K562 (cell line): ENCODE measurements at regions not wholly inside any gene's neighbourhood (a gene's known extent, or its start where the extent isn't known, plus 50 kb on each side); places are given as distances from the start of the nearest gene placed in this dataset.

Source experiments
- ATAC-seq: fragments of 200-7000 bp; cut with Tn5 transposase; 3 replicates; pipeline ENCODE4 v1.9.1; 2020; ENCODE audit warnings: moderate library complexity
- BruUV-seq: library from RNA; stranded (reverse); fragments of 400-500 nt; replicated peaks from 2 replicates; lab custom pipeline; 2021; lab: Mats Ljungman, UMichigan
- CTCF ChIA-PET: fragments of 300-600 bp; formaldehyde crosslinking; extraction: SDS; loops from one replicate; lab custom pipeline; 2021; ENCODE audit warnings: low intra/inter-chr PET ratio; lab: Yijun Ruan, JAX
- POLR2A ChIA-PET: fragments of 300-600, 350-650 bp; sonication (Branson Sonifier 250); formaldehyde crosslinking; extraction: SDS; loops from one replicate; lab custom pipeline; 2021; ENCODE audit warnings: antibody characterized with exemption, inconsistent platforms; lab: Yijun Ruan, JAX
- DNase-seq, 4 experiments: peaks; one replicate each; pipeline versions ENCODE4 v3.0.0 to v3.0.0-alpha.2; 2011 to 2018; ENCODE audit warnings: low spot score in 3 of 4, mixed read lengths in 3 of 4; ENCODE audit errors: extremely low read depth in 1 of 4
- FAIRE-seq: peaks from 2 replicates; lab custom pipeline; 2011; peaks lifted over from hg19 to GRCh38; lab: Jason Lieb, UNC
- H2AFZ ChIP-seq: 2 replicates; pipeline ENCODE4 v1.6.0; 2011; ENCODE audit warnings: low read depth, low read length, control low read depth, inconsistent platforms
- H3K27ac ChIP-seq: fragments of 200-600 bp; 3 replicates; pipeline ENCODE4 v1.8.0; 2011; ENCODE audit warnings: low read depth, mild to moderate bottlenecking, control low read depth, inconsistent platforms, low read length, moderate library complexity, mixed read lengths; ENCODE audit errors: extremely low read depth
- H3K27me3 ChIP-seq, 2 experiments: fragments of 300-600 bp in 1 of 2; 2 replicates in 1 of 2; 3 replicates in 1 of 2; pipeline versions ENCODE4 v1.6.0 to v1.8.0; 2011; ENCODE audit warnings: inconsistent platforms in 2 of 2, low read length in 2 of 2, mild to moderate bottlenecking in 1 of 2, mixed read lengths in 1 of 2, moderate library complexity in 1 of 2; ENCODE audit not compliant: control insufficient read depth in 2 of 2, insufficient read depth in 2 of 2
- H3K36me3 ChIP-seq: fragments of 300-600 bp; 3 replicates; pipeline ENCODE4 v1.8.0; 2011; ENCODE audit warnings: mild to moderate bottlenecking, low read length, inconsistent platforms; ENCODE audit not compliant: control insufficient read depth, insufficient read depth
- H3K4me1 ChIP-seq, 2 experiments: fragments of 200-600 bp in 1 of 2; replicated peaks in 1 of 2; 2 replicates in 1 of 2; 3 replicates in 1 of 2; pipeline versions ENCODE4 v1.5.1 to v1.8.0; 2011; ENCODE audit warnings: inconsistent platforms in 2 of 2, low read length in 2 of 2, mild to moderate bottlenecking in 1 of 2, mixed read lengths in 1 of 2, moderate library complexity in 1 of 2; ENCODE audit not compliant: control insufficient read depth in 2 of 2, insufficient read depth in 2 of 2
- H3K4me2 ChIP-seq: 2 replicates; pipeline ENCODE4 v1.6.1; 2011; ENCODE audit warnings: low read length, control low read depth, inconsistent platforms, mixed read lengths; ENCODE audit not compliant: insufficient read depth
- H3K4me3 ChIP-seq: fragments of 200-600 bp; sonication (generic), shearing (Covaris generic); 2 replicates; pipeline ENCODE4 v1.5.1; 2016; ENCODE audit warnings: control low read depth, inconsistent platforms
- H3K79me2 ChIP-seq: fragments of 200-600 bp; 3 replicates; pipeline ENCODE4 v1.8.0; 2011; ENCODE audit warnings: low read length, inconsistent platforms; ENCODE audit not compliant: control insufficient read depth, insufficient read depth
- H3K9ac ChIP-seq, 2 experiments: 2 replicates each; pipeline versions ENCODE4 v1.6.0 to v1.6.1; 2011; ENCODE audit warnings: low read depth in 2 of 2, low read length in 2 of 2, control low read depth in 1 of 2, inconsistent platforms in 1 of 2, mild to moderate bottlenecking in 1 of 2, mixed read lengths in 1 of 2; ENCODE audit not compliant: insufficient read depth in 1 of 2
- H3K9me1 ChIP-seq: one replicate; pipeline ENCODE4 v1.6.0; 2011; ENCODE audit warnings: inconsistent platforms, mild to moderate bottlenecking, low read length, moderate library complexity; ENCODE audit not compliant: control insufficient read depth, insufficient read depth
- H3K9me3 ChIP-seq: replicated peaks from 2 replicates; pipeline ENCODE4 v1.5.1; 2011; ENCODE audit warnings: low read depth, low read length, inconsistent platforms; ENCODE audit not compliant: control insufficient read depth, insufficient read depth
- H4K20me1 ChIP-seq: replicated peaks from 2 replicates; pipeline ENCODE4 v1.6.1; 2011; ENCODE audit warnings: low read length, inconsistent platforms, mixed read lengths; ENCODE audit not compliant: control insufficient read depth, insufficient read depth
- ESRRB ChIP-seq: fragments of 250-450 bp; sonication (Bioruptor Pico); IDR thresholded peaks from 2 replicates; pipeline ENCODE4 v1.5.0; 2020; ENCODE audit warnings: mild to moderate bottlenecking, moderate library complexity, borderline replicate concordance
- KAT7 ChIP-seq: sonication (generic); formaldehyde crosslinking; IDR thresholded peaks from 2 replicates; pipeline ENCODE4 v1.8.0; 2022; ENCODE audit warnings: missing genetic modification reagents, mild to moderate bottlenecking, borderline replicate concordance
- MCM2 ChIP-seq: fragments of 450-650 bp; IDR thresholded peaks from 2 replicates; pipeline ENCODE4 v1.6.1; 2017; ENCODE audit warnings: low read depth, mild to moderate bottlenecking
- NR4A1 ChIP-seq, 2 experiments: fragments of 250-450 bp in 1 of 2; fragments of 450-650 bp in 1 of 2; sonication (Bioruptor Pico) in 1 of 2; IDR thresholded peaks; 2 replicates each; pipeline versions ENCODE4 v1.4.0 to v1.6.1; 2016 to 2020; ENCODE audit warnings: mild to moderate bottlenecking in 2 of 2, missing compliant biosample characterization in 1 of 2, missing genetic modification characterization in 1 of 2, moderate library complexity in 1 of 2
- PHF8 ChIP-seq: fragments of 200-600 bp; sonication (generic); IDR thresholded peaks from 2 replicates; pipeline ENCODE4 v1.6.1; 2012; ENCODE audit warnings: mixed run types, mild to moderate bottlenecking, inconsistent platforms, low read length, moderate library complexity, borderline replicate concordance
- RBM39 ChIP-seq: fragments of 200-400 bp; formaldehyde crosslinking; optimal IDR thresholded peaks from 2 replicates; pipeline ENCODE3; 2018; ENCODE audit warnings: low read depth, low read length
- TAF7 ChIP-seq: fragments of 450-650 bp; IDR thresholded peaks from 2 replicates; pipeline ENCODE4 v1.6.1; 2016; ENCODE audit warnings: missing genetic modification characterization, missing compliant biosample characterization
- WHSC1 ChIP-seq: IDR thresholded peaks from one replicate; pipeline ENCODE4 v1.6.1; 2012; ENCODE audit warnings: low read length, control low read depth, inconsistent platforms
- ZBTB8A ChIP-seq: fragments of 450-650 bp; IDR thresholded peaks from 2 replicates; pipeline ENCODE4 v1.6.1; 2018; ENCODE audit warnings: mild to moderate bottlenecking, moderate library complexity; ENCODE audit not compliant: partially characterized antibody
- ZNF79 ChIP-seq: fragments of 250-450 bp; sonication (Bioruptor Pico); IDR thresholded peaks from 2 replicates; pipeline ENCODE4 v1.4.0; 2020; ENCODE audit warnings: low read depth, mild to moderate bottlenecking, moderate library complexity
- WGBS: fragments of 100-300 bp; shearing (Covaris generic); methylation state at CpG from one replicate; pipeline ENCODE4 v1.1.6; 2016; ENCODE audit warnings: low coverage, mixed read lengths; ENCODE audit not compliant: insufficient coverage; ENCODE audit errors: missing lambda C conversion rate; 5-methylcytosine and 5-hydroxymethylcytosine counted together
- in situ Hi-C: fragments of 300-500 bp; cut with MboI; formaldehyde crosslinking; loops from 4 replicates; pipeline ENCODE4 v1.15.0; 2018; ENCODE audit warnings: inconsistent platforms, mixed read lengths
- intact Hi-C: fragments of 100-400 bp; cut with micrococcal nuclease; formaldehyde crosslinking; loops from 2 replicates; pipeline ENCODE4 v1.14.2; 2022
- TF ChIP-seq, protein P1 (sequence below): fragments of 250-450 bp; sonication (Bioruptor Pico); IDR thresholded peaks from 2 replicates; pipeline ENCODE4 v1.8.0; 2021; ENCODE audit warnings: borderline replicate concordance, mild to moderate bottlenecking, moderate library complexity; ENCODE audit not compliant: poor library complexity, severe bottlenecking
- TF ChIP-seq, protein P2 (sequence below): fragments of 450-650 bp; IDR thresholded peaks from one replicate; pipeline ENCODE4 v1.6.1; 2018; ENCODE audit warnings: mild to moderate bottlenecking, moderate library complexity; ENCODE audit not compliant: partially characterized antibody
- TF ChIP-seq, protein P3 (sequence below): sonication (generic); formaldehyde crosslinking; IDR thresholded peaks from 2 replicates; pipeline ENCODE4 v1.8.1; 2022; ENCODE audit warnings: missing genetic modification reagents

DNA sequence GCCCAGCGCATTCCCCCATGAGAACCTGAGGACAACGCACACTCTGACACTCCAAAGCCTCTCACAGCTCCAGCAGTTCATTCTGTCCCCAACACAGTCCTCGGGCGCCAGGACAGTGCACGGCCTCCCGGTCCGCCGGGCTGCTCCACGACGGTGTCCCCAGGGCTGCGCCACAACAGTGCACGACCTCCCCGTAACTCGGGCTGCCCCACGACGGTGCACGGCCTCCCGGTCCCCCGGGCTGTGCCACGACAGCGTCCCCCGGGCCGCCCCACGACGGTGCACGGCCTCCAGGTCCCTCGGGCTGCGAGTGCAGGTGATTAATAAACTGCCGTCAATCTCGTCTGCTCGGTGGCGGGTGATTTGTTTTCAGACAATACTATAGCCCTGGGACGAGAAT is 585.1 kb upstream of the FRG1 start:
- CTCF ChIA-PET: no interaction called here
- Histone ChIP-seq H3K4me1 (no peaks in the 10 kb centered on the region), H3K9me1 (no peaks in the 10 kb centered on the region), H4K20me1 (no peaks in the 10 kb centered on the region), H3K9me3 (no peaks in the 10 kb centered on the region), H3K79me2 (no peaks in the 10 kb centered on the region), H3K4me2 (no peak overlapping the region), H3K36me3 (no peaks in the 10 kb centered on the region), H3K9ac (no peak overlapping the region), H3K27me3 (no peaks in the 10 kb centered on the region), H3K27ac (no peak overlapping the region), H2AFZ (no peak overlapping the region), H3K4me3 (no peak overlapping the region)
- no TSS peak for BruUV-seq
- TF ChIP-seq ZNF79 (CRISPR knock-in tag) (no peak), MCM2 (no peak)
- TF ChIP-seq, protein P1, sequence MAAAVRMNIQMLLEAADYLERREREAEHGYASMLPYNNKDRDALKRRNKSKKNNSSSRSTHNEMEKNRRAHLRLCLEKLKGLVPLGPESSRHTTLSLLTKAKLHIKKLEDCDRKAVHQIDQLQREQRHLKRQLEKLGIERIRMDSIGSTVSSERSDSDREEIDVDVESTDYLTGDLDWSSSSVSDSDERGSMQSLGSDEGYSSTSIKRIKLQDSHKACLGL: no peak
- in situ Hi-C loops: no loop called here
- no peak for ATAC-seq
- DNase-seq: no peak
- FAIRE-seq: no peak
- intact Hi-C loops: no loop called here
- POLR2A ChIA-PET: no interaction called here
- WGBS: under 1% methylated on average over 27 of the region's 33 CpGs

DNA sequence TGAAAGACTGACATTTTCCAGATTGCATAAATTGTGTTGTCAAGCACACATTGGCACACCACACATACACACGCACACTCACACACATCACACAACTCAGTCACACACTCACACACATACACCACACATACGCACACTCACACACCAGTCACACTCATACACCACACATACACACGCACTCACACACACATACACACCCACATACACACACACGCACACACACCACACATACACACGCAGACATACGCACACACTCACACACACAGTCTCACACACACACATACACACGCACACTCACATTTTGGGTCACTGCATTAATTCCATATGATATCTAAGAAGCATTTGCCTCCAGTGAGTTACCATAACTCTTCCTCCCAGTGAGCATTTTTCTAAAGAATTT is 578.3 kb upstream of the FRG1 start:
- Histone ChIP-seq H3K36me3 (no peaks in the 10 kb centered on the region), H3K27me3 (no peaks in the 10 kb centered on the region), H3K9me3 (no peaks in the 10 kb centered on the region), H2AFZ (no peak overlapping the region), H3K27ac (no peak overlapping the region), H4K20me1 (no peaks in the 10 kb centered on the region), H3K4me2 (no peak overlapping the region), H3K9ac (no peak overlapping the region), H3K79me2 (no peaks in the 10 kb centered on the region), H3K4me3 (no peak overlapping the region), H3K9me1 (no peaks in the 10 kb centered on the region), H3K4me1 (no peaks in the 10 kb centered on the region)
- POLR2A ChIA-PET: no interaction called here
- BruUV-seq: no TSS peak
- CTCF ChIA-PET: no interaction called here
- 1% methylated on average over 7 of the region's 7 CpGs for WGBS
- ATAC-seq (no peak), FAIRE-seq (no peak), DNase-seq (no peak)
- in situ Hi-C loops: no loop called here
- intact Hi-C loops: no loop called here
- TF ChIP-seq PHF8 (no peak), ESRRB (CRISPR knock-in tag) (no peak), WHSC1 (no peak), KAT7 (CRISPR knock-in tag) (no peak), ZBTB8A (no peak), TAF7 (no peak), RBM39 (no peak), NR4A1 (CRISPR knock-in tag; IDR thresholded peaks at IDR 0.05) (no peak), NR4A1 (tag; IDR thresholded peaks at IDR 0.05) (no peak)
- TF ChIP-seq, protein P2, sequence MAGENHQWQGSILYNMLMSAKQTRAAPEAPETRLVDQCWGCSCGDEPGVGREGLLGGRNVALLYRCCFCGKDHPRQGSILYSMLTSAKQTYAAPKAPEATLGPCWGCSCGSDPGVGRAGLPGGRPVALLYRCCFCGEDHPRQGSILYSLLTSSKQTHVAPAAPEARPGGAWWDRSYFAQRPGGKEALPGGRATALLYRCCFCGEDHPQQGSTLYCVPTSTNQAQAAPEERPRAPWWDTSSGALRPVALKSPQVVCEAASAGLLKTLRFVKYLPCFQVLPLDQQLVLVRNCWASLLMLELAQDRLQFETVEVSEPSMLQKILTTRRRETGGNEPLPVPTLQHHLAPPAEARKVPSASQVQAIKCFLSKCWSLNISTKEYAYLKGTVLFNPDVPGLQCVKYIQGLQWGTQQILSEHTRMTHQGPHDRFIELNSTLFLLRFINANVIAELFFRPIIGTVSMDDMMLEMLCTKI: no peak
- TF ChIP-seq, protein P3, sequence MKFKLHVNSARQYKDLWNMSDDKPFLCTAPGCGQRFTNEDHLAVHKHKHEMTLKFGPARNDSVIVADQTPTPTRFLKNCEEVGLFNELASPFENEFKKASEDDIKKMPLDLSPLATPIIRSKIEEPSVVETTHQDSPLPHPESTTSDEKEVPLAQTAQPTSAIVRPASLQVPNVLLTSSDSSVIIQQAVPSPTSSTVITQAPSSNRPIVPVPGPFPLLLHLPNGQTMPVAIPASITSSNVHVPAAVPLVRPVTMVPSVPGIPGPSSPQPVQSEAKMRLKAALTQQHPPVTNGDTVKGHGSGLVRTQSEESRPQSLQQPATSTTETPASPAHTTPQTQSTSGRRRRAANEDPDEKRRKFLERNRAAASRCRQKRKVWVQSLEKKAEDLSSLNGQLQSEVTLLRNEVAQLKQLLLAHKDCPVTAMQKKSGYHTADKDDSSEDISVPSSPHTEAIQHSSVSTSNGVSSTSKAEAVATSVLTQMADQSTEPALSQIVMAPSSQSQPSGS (CRISPR knock-in tag): no peak
